ENCODE measurements at regions not wholly inside any gene's neighbourhood (a gene's known extent, or its start where the extent isn't known, plus 50 kb on each side); places are given as distances from the start of the nearest gene placed in this dataset.

DNA sequence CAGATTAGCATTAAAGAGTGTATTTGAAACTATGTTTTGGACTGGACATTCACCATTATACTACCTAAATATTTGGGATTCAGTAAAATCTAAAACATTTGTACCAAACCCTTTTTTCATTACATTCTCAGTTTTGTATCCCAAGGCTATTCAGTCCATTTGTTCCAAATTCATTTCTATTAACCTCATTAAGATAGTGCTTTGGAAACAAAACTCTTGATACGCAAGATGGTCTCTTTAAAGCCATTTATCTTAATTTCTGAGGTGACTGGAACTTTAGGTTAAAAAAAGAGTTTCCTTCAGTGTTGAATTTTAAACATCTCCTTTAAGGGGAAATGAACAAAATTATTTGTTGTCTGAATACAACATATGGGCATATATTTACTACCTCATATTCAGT is 702.5 kb upstream of the GRAMD2B start:
- no peak for DNase-seq

DNA sequence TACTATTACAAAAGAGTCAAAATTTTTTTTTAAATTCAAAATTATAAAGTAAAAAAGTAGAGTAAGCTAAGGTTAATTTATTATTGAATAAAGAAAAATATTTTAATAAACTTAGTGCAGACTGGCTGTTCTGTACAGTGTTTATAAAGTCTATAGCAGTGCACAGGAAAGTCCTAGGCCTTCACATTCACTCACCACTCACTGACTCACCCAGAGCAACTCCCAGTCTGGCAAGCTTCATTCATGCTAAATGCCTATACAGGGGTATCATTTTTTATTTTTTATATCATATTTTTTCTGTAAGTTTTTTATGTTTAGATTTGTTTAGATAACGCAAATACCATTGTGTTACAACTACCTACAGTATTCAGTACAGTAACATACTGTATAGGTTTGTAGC is 700.7 kb upstream of the GRAMD2B start:
- DNase-seq = no peak

- DNase-seq = no peak
Observed at GRCh38 chr5:125725691-125726090, 697.5 kb upstream of the GRAMD2B start.

GRCh38 chr5:125743939-125744338 is 679.3 kb upstream of the GRAMD2B start:
- no peak for DNase-seq

- DNase-seq = no peak
Observed at GRCh38 chr5:125746917-125747316, 676.3 kb upstream of the GRAMD2B start.

DNA sequence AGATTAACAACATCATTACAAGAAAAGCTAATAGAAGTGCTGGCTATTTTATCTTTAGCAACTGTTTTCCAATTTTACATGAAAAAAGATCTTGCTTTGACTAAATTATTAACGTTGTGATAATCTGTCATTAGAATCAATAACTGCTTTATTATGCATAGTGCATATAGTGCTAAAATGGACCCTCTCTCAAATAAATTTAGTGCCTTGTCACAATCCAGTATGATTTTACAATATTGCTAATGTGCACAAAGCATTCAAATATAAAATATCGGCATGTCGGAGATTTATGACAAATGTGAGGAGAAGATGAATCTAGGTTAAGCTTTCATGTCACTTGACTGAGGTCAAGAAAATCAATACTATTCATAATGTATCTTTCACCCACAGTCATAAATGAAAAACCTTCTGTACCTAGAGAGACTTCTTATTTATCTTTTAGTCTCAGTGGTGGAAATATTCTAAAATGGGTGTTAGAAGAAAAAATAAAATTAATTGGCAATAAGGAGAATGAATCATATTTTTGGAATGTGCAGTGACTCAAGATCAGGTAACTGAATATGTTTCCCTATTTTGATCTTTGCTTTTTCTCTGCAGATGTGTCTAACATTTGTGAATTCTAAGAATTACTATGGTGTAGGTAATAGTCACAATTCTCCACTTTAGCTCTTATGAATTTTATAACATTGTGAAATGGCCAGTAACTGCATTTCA is 672.9 kb upstream of the GRAMD2B start:
- DNase-seq = no peak

DNA sequence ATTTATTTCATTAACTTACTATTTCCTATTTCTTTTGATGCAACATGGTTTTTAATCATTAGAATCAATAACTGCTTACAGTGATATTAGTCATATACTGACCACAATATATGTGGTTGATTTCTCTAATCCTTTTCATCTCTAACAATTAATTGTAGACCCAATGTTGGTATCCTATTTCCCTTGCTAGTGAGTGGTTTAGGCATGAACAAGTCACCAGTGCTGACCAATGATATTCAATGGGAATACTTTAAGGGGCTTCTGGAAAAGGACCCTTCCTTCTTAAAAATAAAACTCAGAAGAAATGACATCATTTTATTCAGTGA is 672.4 kb upstream of the GRAMD2B start:
- no peak for DNase-seq

DNA sequence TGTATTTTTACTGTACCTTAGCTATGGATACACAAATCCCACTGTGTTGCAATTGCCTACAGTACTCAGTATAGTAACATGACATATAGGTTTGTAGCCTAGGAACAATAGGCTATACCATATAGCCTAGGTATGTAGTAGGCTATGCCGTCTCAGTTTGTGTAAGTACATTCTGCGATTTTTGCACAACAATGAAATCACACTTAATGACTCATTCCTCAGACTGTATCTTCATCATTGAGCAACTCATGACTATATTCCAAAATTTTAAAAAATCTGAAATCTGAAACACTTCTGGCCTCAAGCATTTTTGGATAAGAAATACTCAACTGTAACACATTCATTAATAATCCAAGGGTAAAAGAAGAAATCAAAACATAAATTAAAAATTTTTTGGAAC is 666.8 kb upstream of the GRAMD2B start:
- DNase-seq = no peak

GRCh38 chr5:125766706-125767105 is 656.5 kb upstream of the GRAMD2B start:
- no peak for DNase-seq

- no peak for DNase-seq
Observed at GRCh38 chr5:125775896-125776295, 647.3 kb upstream of the GRAMD2B start.

- DNase-seq = no peak
Observed at GRCh38 chr5:125776656-125777139, 646.5 kb upstream of the GRAMD2B start.

GRCh38 chr5:125778791-125779190 is 644.4 kb upstream of the GRAMD2B start:
- no peak for DNase-seq

- no peak for DNase-seq
Observed at GRCh38 chr5:125785407-125785806, 637.8 kb upstream of the GRAMD2B start.

- no peak for DNase-seq
Observed at GRCh38 chr5:125786021-125786420, 637.2 kb upstream of the GRAMD2B start.

DNA sequence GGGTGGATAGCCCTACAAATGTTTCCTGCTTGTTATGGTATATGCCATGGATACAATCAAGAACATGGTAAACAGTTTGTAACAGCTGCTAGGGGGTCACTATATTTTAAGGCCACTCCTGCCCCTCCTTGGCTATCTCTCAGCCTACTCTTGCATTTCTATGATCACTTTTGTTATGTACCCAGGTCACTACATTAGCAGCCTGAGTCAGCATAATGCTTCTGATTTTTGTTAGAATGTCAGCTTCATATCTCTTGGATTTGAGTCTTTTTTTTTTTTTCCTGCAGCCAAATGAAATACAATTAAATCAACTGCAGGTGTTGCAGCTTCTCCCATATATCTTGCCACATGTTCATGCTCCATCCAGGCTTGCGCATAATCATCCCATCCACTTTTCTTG is 629.7 kb upstream of the GRAMD2B start:
- DNase-seq = no peak

GRCh38 chr5:125794922-125795321 is 628.3 kb upstream of the GRAMD2B start:
- DNase-seq = no peak

DNA sequence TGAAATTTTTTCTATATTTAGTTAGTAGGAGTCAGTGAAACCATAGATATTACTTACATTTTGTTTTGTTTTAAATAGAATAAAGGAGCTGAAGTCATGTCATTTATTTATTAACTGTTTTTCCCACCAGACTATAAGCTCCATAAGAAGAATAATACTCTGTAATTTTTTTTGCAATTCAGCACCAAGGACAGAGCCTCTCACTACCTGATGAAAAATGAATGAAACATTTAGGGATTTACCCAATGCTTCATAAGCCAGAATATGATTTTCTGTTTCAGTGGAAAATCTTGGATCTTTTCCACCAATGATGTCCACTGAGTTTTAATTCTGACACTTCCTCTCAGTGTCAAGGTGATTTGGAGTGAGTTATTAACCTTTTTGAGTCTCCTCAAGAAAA is 624.9 kb upstream of the GRAMD2B start:
- DNase-seq = no peak

DNA sequence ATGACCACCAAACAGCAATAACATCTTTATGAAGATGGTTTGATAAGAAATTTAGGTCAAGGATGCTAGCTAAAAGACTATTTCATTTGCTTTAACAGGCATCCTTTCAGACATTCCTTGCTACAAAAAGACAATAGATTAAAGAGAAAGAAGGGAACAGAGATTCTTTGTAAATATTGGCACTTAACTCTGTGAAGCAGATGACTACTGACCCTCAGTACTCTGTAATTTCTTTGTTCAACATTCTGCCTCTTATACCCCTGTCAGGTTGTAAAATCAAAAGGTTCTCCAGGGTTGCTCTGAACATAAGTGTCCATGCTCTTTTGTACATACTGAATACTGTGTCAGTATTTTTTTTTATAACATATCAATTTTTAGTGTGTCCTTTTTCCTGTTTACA is 610.6 kb upstream of the GRAMD2B start:
- no peak for DNase-seq

GRCh38 chr5:125813221-125813974 is 609.8 kb upstream of the GRAMD2B start:
- no peak for DNase-seq

DNA sequence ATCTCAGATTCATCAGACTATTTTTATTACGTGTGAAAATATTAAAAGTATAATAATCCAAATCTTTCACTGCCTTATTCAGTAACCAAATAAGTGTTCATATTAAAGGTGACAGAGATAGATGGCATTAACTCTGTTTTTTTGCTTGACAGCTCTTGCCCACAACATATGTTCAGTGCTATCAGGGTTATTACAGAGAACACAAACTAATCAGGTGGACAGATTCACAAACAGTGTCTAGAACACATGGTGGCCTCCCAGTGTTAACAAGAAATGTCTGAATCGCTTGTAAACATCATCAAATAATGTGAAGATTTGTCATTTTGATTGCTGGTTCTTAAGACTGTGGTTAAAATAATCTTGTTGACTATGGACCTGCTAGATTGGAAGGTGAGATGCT is 609.1 kb upstream of the GRAMD2B start:
- no peak for DNase-seq

DNA sequence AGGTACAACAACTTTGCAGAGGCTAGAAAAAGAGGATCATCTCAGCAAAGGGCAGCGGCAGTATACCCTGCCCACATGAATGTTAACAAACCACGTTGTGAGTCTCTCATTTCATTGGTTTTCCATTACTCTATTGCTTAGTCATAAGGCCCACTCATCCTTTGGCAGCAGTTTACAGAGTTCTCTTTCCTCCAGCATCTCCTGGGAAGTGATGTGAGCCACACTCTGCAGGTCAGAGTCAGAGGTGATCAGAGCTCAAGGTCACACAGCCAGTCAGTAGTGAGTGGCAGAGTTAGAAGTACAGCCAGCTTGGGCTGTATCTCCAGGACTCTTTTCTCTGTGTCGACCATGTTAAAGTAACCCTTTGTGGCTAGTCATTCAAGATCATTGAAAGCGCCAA is 599.6 kb upstream of the GRAMD2B start:
- no peak for DNase-seq

GRCh38 chr5:125826214-125826613 is 597.0 kb upstream of the GRAMD2B start:
- DNase-seq = no peak

DNA sequence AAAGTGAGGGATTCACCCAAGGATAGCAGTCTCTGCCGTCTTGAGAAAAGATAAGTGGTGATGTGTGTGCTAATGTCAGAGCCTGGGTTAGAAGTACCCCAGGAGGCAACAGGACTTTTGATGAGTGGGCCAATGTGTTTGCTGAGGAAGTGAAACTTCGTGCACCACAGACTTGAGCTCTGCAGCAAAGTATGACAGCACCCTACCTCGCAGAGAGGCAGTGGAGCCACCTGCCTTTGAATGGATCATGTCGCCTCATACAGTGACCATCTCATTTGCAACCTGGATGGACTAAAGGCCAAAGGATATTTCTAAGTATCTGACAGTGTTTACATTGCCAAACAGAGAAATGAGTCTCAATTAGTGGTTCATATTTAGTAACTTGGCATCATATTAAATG is 593.9 kb upstream of the GRAMD2B start:
- DNase-seq = no peak

DNA sequence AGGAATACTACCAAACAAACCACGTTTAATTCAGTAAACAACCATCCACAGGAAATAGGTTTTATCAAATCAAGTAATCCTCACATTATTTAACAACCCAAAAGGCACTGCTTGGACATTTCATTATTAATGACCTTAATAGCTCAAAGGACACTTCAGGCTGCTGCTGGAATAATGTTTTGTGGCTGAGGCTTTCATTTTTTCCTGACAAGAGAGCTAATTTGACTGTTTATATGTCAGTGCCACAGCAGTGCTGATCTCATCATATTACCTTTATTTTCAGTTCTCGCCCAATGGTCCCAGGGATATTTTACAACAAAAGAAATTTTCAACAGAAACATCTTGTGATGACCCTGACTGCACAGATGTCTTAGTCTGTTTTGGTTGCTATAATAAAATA is 589.8 kb upstream of the GRAMD2B start:
- DNase-seq = no peak
